ENCODE measurements at regions not wholly inside any gene's neighbourhood (a gene's known extent, or its start where the extent isn't known, plus 50 kb on each side); places are given as distances from the start of the nearest gene placed in this dataset.

- no peak for DNase-seq
Measured at GRCh38 chr4:10201381-10202223, 85.0 kb upstream of the WDR1 start.

DNA sequence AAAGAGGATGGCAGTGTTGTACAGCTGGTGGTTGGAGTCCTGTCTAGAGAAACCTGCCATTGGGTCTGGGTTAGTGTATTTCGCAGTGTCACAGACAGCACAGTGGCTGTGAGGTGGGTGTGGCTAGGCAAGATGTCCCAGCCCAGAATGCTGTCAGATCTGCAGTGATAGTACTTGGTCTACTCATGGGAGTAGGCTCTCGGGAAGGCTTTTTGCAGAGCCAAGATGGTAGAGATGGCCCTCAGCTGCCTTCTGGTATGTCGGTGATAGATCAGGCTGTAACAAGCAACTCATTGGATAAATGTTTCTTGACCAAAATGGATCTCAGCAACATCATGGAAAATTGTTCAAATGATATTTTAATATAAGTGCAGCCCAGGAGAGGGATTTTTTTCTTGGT is 84.3 kb upstream of the WDR1 start:
- no peak for DNase-seq

DNA sequence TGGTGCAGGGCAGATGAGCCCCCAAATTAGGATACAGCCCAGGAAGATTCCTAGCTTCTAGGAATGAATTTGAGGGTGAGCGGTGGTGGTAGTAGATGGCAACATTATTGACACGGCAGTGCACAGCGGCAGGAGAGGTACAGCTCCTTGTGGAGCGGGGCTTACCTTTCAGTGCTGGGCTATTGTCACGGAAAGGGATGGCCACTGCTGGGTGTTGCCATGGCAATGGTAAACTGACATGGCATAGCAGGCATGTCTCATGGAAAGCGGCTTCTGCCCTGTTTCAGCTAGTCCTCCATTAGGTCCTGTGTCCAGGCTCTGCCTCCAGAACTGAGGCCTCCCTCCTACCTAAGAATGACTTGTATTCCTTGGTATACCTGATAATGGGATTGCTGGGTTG is 81.8 kb upstream of the WDR1 start:
- DNase-seq, result no peak

GRCh38 chr4:10197952-10198351 is 81.4 kb upstream of the WDR1 start:
- DNase-seq, result no peak

- no peak for DNase-seq
Measured at GRCh38 chr4:10196191-10196590, 79.6 kb upstream of the WDR1 start.

- peak in 1 of 2 donors; percentile 30 for DNase-seq
Measured at GRCh38 chr4:10192331-10192730, 75.7 kb upstream of the WDR1 start.

- DNase-seq, result no peak
Measured at GRCh38 chr4:10188400-10189004, 71.9 kb upstream of the WDR1 start.

- DNase-seq, result peak; percentile 41 to 62
Measured at GRCh38 chr4:10186228-10187214, 69.9 kb upstream of the WDR1 start.

DNA sequence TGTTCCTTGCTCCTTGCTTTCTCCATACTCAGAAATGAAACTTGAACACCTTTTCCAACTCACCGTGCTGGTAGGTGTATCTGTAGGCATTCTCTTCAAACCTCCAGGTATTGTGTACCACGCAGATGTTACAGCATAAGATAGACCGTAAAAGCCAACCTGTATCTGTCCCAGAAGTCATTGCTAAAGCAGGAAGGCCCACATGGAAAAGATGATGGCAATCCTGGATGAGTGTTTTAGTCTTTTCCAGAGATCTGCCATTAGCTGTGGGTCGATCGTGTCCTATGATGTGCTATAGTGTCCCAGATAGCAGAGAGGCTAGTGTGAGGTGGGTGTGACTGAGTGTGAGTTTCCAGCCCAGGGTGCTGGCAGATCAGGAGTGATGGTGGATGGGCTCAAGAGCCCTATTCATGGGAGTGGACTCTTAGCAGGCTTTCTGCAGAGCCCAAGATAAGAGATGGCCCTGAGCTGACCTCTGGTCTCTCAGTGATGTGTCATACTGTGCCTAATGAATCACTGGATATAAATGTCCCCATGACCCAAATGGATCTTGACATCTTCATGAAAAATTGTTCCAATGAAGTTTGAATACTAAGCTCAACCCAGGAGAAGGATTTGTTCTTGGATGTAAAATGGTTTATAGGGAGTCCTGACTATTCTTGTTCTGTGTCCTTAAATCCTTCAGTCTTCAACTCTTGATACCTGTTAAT is 69.1 kb upstream of the WDR1 start:
- no peak for DNase-seq

DNA sequence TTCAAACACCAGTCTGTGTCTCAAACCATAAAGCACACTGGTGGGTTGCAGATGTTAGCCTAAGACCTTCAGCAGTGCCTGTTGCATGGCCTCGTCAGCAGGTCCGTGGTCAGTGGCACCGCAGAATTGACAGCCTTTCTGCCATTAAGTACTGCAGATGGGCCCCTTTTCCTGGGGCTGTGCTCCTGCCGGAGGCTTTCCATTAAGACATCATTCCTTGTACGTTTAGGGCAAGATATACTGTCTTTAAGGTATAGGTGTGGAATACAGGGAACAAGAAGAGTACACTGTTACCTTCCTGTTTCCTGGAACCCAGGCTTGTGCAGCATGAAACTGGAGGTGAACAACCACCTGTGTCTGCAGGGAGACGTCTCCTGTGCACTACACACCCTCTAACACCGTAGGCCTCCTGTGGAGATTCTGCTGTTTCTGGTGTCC is 67.9 kb upstream of the WDR1 start:
- DNase-seq, result no peak

DNA sequence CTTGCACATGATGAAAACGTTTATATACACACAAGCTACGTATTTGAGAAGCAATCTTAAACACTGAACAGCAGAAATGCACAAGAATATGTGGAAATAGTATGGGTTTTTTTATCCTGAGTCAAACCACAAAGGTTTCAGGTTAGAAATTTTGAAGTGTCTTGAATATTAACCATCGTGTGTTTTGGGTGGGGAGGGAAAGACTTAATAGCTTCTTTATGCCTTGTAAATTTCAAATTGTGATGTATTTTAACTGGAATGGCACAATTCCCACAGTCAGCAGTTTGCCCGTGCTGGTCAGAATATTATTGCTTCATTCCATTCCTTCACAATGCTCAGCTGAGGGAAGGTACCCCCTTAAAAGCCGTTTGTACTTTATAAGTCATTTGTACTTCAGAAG is 67.4 kb upstream of the WDR1 start:
- DNase-seq, result no peak

GRCh38 chr4:10183462-10183861 is 66.9 kb upstream of the WDR1 start:
- DNase-seq, result peak in 1 of 2 donors; percentile 16

GRCh38 chr4:10182446-10183424 is 66.1 kb upstream of the WDR1 start:
- peak in 1 of 2 donors; percentile 10 for DNase-seq

- no peak for DNase-seq
Measured at GRCh38 chr4:10181745-10182445, 65.3 kb upstream of the WDR1 start.

GRCh38 chr4:10180927-10181744 is 64.5 kb upstream of the WDR1 start:
- peak in 1 of 2 donors; percentile 42 for DNase-seq

GRCh38 chr4:10180603-10180926 is 64.0 kb upstream of the WDR1 start:
- no peak for DNase-seq

DNA sequence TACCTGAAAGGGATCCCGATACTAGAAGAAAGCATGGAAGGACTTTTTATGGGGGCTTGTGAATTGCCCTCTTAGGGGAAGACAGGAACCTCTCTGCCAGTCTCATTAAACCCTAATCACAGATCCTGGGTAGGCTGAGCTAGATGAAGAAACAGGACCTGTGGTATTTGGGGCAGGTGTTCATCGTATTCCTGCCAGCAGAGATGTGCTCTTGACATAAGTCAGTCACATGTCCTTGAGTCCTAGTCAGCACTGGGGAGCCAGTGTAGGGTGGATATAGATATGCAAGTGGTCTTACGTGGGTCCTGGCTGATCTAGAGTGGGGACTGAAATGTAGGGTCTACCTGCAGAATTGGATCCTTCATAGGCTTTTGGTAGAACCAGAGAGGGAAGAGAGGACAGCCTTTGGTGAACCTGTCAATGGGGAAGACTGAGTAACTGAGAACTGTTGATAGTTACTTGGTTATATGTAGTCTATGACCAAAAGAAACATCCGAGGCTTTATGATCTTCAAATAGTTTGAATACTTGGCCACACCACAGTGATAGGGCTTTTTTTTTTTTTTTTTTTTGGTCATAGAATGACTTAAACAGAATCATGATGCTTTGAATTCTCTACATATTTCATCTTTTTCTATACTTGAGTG is 63.5 kb upstream of the WDR1 start:
- DNase-seq, result no peak

- DNase-seq, result no peak
Measured at GRCh38 chr4:10178763-10179162, 62.2 kb upstream of the WDR1 start.

- DNase-seq, result no peak
Measured at GRCh38 chr4:10175626-10176025, 59.0 kb upstream of the WDR1 start.
